Omental fat pad (tissue), 3 donors: ENCODE measurements at regions not wholly inside any gene's neighbourhood (a gene's known extent, or its start where the extent isn't known, plus 50 kb on each side); places are given as distances from the start of the nearest gene placed in this dataset.
"Not testable (repeated sequence)": the region's sequence is repeated elsewhere in the genome, so short reads cannot be mapped to it uniquely, and the experiment has no call there.

Experiments
- ATAC-seq: fragments of 150-250 bp; one replicate; pipeline ENCODE4 v1.9.1; 2016; ENCODE audit warnings: mild to moderate bottlenecking, moderate library complexity; ENCODE audit not compliant: low FRiP score
- DNase-seq: peaks from one replicate; pipeline ENCODE4 v3.0.0-alpha.2; 2019; ENCODE audit warnings: low spot score
- CTCF ChIP-seq, 3 donors: fragments of 450-650 bp; IDR thresholded peaks; one replicate each; pipeline ENCODE4 v1.5.1; 2016 to 2017; ENCODE audit warnings: antibody characterized with exemption in 3 of 3, mild to moderate bottlenecking in 3 of 3, moderate library complexity in 2 of 3

GRCh38 chr17:77560841-77561240 lies 397.7 kb upstream of the TNRC6C start:
- TF ChIP-seq CTCF (IDR thresholded peaks at IDR 0.05) = no peak
- ATAC-seq = no peak
- no peak for DNase-seq

- not testable (repeated sequence) for DNase-seq, ATAC-seq
Measured at GRCh38 chr17:77562361-77562760, 396.1 kb upstream of the TNRC6C start.

GRCh38 chr17:77563439-77564102 lies 394.9 kb upstream of the TNRC6C start:
- DNase-seq = no peak

GRCh38 chr17:77564278-77564920 lies 394.1 kb upstream of the TNRC6C start:
- TF ChIP-seq CTCF (IDR thresholded peaks at IDR 0.05) = no peak
- no peak for ATAC-seq
- no peak for DNase-seq

More at GRCh38 chr17:77563439-77564102, 394.9 kb upstream of the TNRC6C start:
- no peak for ATAC-seq
- no peak for TF ChIP-seq CTCF (IDR thresholded peaks at IDR 0.05)

GRCh38 chr17:77565166-77565565 lies 393.3 kb upstream of the TNRC6C start:
- ATAC-seq = no peak
- no peak for DNase-seq
- TF ChIP-seq CTCF (IDR thresholded peaks at IDR 0.05) = no peak

- ATAC-seq (no peak), DNase-seq (no peak)
- no peak for TF ChIP-seq CTCF (IDR thresholded peaks at IDR 0.05)
Measured at GRCh38 chr17:77566151-77566550, 392.4 kb upstream of the TNRC6C start.

GRCh38 chr17:77566566-77567138 lies 391.9 kb upstream of the TNRC6C start:
- DNase-seq (no peak), ATAC-seq (no peak)
- TF ChIP-seq CTCF (IDR thresholded peaks at IDR 0.05) = no peak
